Stomach (tissue), 8 donors: ENCODE measurements at regions not wholly inside any gene's neighbourhood (a gene's known extent, or its start where the extent isn't known, plus 50 kb on each side); places are given as distances from the start of the nearest gene placed in this dataset.

ENCODE experiments used
- DNase-seq, 2 donors: peaks; one replicate each; pipeline versions ENCODE4 v3.0.0 to v3.0.0-alpha.2; 2013 to 2019
- H3K27ac ChIP-seq, 5 donors: fragments of 200-600 bp in 4 of 5; sonication (generic) in 4 of 5; one replicate each; pipeline ENCODE4 v1.5.1; 2013 to 2019; ENCODE audit warnings: mild to moderate bottlenecking in 1 of 5, moderate library complexity in 1 of 5
- H3K27me3 ChIP-seq, 3 donors: fragments of 200-600 bp; sonication (generic); one replicate each; pipeline ENCODE4 v1.5.1; 2017 to 2019; ENCODE audit warnings: mixed run types in 1 of 3
- H3K36me3 ChIP-seq, 4 donors: fragments of 200-600 bp; sonication (generic); 1 replicate in 3 of 4; 2 replicates in 1 of 4; pipeline ENCODE4 v1.5.1; 2016 to 2019
- H3K4me1 ChIP-seq, 4 donors: fragments of 200-600 bp; sonication (generic); one replicate each; pipeline ENCODE4 v1.5.1; 2016 to 2019
- H3K4me3 ChIP-seq, 4 donors: fragments of 200-600 bp; sonication (generic) in 3 of 4; one replicate each; pipeline ENCODE4 v1.5.1; 2016 to 2019; ENCODE audit warnings: mild to moderate bottlenecking in 1 of 4
- H3K9me3 ChIP-seq, 4 donors: fragments of 200-600 bp; sonication (generic); one replicate each; pipeline ENCODE4 v1.5.1; 2016 to 2019
- EP300 ChIP-seq: sonication (generic); formaldehyde crosslinking; IDR thresholded peaks from one replicate; pipeline ENCODE4 v1.6.1; 2017; ENCODE audit warnings: antibody characterized with exemption
- POLR2A ChIP-seq, 4 donors: fragments of 450-650 bp; IDR thresholded peaks; one replicate each; pipeline ENCODE4 v1.6.1; 2016; ENCODE audit warnings: antibody characterized with exemption in 4 of 4, control low read depth in 2 of 4, mild to moderate bottlenecking in 1 of 4, moderate library complexity in 1 of 4
- POLR2AphosphoS5 ChIP-seq, 3 donors: sonication (generic); formaldehyde crosslinking; IDR thresholded peaks; one replicate each; pipeline ENCODE4 v1.6.1; 2016; ENCODE audit warnings: antibody characterized with exemption in 3 of 3
- WGBS, 5 donors: extraction: QIAGEN DNeasy Blood & Tissue Kit in 3 of 5; methylation state at CpG; one replicate each; pipeline versions ENCODE4 v1.1.5 to v1.1.7; 2013 to 2018; 5-methylcytosine and 5-hydroxymethylcytosine counted together
- intact Hi-C: fragments of 100-400 bp; cut with DNase I; formaldehyde crosslinking; loops from one replicate; pipeline ENCODE4 v1.15.1; 2023; ENCODE audit warnings: low total_unique reads
- TF ChIP-seq, protein P1 (sequence below), 7 experiments: fragments of 450-650 bp in 4 of 7; fragments of 200-600 bp in 3 of 7; sonication (generic) in 3 of 7; IDR thresholded peaks; one replicate each; pipeline ENCODE4 v1.5.1; 2016 to 2019; ENCODE audit warnings: antibody characterized with exemption in 7 of 7, control low read depth in 2 of 7, mild to moderate bottlenecking in 1 of 7
- donor health status: healthy with polysubstance abuse.
- donor health status: Bipolar disorder and iron deficiency.
- donor health status: healthy.

- WGBS, 5 donors, result 49 to 81% (median 72%) methylated on average over 3 of the region's 3 CpGs
- H3K27ac ChIP-seq, result no peak overlapping the region
- no peak overlapping the region for H3K4me3 ChIP-seq
- TF ChIP-seq, protein P1, sequence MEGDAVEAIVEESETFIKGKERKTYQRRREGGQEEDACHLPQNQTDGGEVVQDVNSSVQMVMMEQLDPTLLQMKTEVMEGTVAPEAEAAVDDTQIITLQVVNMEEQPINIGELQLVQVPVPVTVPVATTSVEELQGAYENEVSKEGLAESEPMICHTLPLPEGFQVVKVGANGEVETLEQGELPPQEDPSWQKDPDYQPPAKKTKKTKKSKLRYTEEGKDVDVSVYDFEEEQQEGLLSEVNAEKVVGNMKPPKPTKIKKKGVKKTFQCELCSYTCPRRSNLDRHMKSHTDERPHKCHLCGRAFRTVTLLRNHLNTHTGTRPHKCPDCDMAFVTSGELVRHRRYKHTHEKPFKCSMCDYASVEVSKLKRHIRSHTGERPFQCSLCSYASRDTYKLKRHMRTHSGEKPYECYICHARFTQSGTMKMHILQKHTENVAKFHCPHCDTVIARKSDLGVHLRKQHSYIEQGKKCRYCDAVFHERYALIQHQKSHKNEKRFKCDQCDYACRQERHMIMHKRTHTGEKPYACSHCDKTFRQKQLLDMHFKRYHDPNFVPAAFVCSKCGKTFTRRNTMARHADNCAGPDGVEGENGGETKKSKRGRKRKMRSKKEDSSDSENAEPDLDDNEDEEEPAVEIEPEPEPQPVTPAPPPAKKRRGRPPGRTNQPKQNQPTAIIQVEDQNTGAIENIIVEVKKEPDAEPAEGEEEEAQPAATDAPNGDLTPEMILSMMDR (IDR thresholded peaks at IDR 0.05), result no peak
- TF ChIP-seq POLR2A (IDR thresholded peaks at IDR 0.05), result no peak
- H3K36me3 ChIP-seq, result no peaks in the 10 kb centered on the region
- no peak for DNase-seq
- intact Hi-C loops, result no loop called here
- H3K9me3 ChIP-seq, result peaks cover 0 to 3% (median 0%) of the 10 kb centered on the region in 4 donors
- H3K4me1 ChIP-seq, result no peaks in the 10 kb centered on the region
- no peaks in the 10 kb centered on the region for H3K27me3 ChIP-seq
These were observed 348.9 kb downstream of the TGFB2 start for GRCh38 chr1:218694085-218694484.

- TF ChIP-seq POLR2A (IDR thresholded peaks at IDR 0.05) (no peak), EP300 (no peak), POLR2AphosphoS5 (IDR thresholded peaks at IDR 0.05) (no peak)
- TF ChIP-seq, protein P1 (IDR thresholded peaks at IDR 0.05), result no peak
- Histone ChIP-seq H3K27ac (no peak overlapping the region), H3K27me3 (no peaks in the 10 kb centered on the region), H3K9me3 (peaks cover 0 to 3% (median 0%) of the 10 kb centered on the region in 4 donors), H3K4me1 (no peaks in the 10 kb centered on the region), H3K4me3 (no peak overlapping the region), H3K36me3 (no peaks in the 10 kb centered on the region)
- intact Hi-C loops, result no loop called here
- WGBS, 5 donors, result 4 to 17% (median 8%) methylated on average over 1 of the region's 1 CpG
- DNase-seq, result no peak
These were observed 349.5 kb downstream of the TGFB2 start for GRCh38 chr1:218694636-218695035.

GRCh38 chr1:218695525-218695924 is 350.4 kb downstream of the TGFB2 start:
- TF ChIP-seq EP300 (no peak), POLR2AphosphoS5 (IDR thresholded peaks at IDR 0.05) (no peak), POLR2A (IDR thresholded peaks at IDR 0.05) (no peak)
- TF ChIP-seq, protein P1 (IDR thresholded peaks at IDR 0.05), result no peak

GRCh38 chr1:218698141-218698540 is 353.0 kb downstream of the TGFB2 start:
- H3K4me1 ChIP-seq, result no peaks in the 10 kb centered on the region
- no peaks in the 10 kb centered on the region for H3K36me3 ChIP-seq
- DNase-seq, result no peak
- TF ChIP-seq POLR2AphosphoS5 (IDR thresholded peaks at IDR 0.05) (no peak), EP300 (no peak), POLR2A (IDR thresholded peaks at IDR 0.05) (no peak)
- TF ChIP-seq, protein P1 (IDR thresholded peaks at IDR 0.05), result no peak
- no peak overlapping the region for H3K4me3 ChIP-seq
- intact Hi-C loops, result no loop called here
- H3K9me3 ChIP-seq, result no peaks in the 10 kb centered on the region
- no peak overlapping the region for H3K27ac ChIP-seq
- H3K27me3 ChIP-seq, result no peaks in the 10 kb centered on the region

More at GRCh38 chr1:218695525-218695924, 350.4 kb downstream of the TGFB2 start:
- H3K36me3 ChIP-seq, result no peaks in the 10 kb centered on the region
- no peak overlapping the region for H3K4me3 ChIP-seq
- no peaks in the 10 kb centered on the region for H3K27me3 ChIP-seq
- WGBS, 5 donors, result 69 to 83% (median 73%) methylated on average over 4 of the region's 4 CpGs
- H3K4me1 ChIP-seq, result no peaks in the 10 kb centered on the region
- intact Hi-C loops, result no loop called here
- DNase-seq, result no peak
- no peaks in the 10 kb centered on the region for H3K9me3 ChIP-seq
- H3K27ac ChIP-seq, result no peak overlapping the region
